ENCODE measurements at regions not wholly inside any gene's neighbourhood (a gene's known extent, or its start where the extent isn't known, plus 50 kb on each side); places are given as distances from the start of the nearest gene placed in this dataset.

DNA sequence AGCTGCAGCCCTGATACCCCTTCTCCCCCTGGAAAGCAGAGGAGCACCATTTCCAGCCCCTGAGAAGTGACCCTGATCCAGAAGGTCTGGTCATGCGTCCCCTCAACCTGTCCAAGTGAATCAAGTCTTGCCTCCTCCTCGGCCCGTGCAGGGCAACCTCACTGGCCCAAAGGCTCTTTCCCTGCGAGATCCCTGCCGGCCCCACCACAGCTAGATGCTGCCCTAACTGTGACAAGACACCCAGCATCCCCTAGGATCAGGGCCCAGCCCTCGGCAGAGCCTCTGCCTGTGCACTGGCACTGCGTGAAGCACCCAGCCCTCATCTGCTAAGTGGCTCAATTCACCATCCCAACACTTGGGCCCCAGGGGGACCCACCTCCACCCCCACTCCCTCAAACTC lies 155.1 kb downstream of the NUP210 start:
- TF ChIP-seq, protein P1, sequence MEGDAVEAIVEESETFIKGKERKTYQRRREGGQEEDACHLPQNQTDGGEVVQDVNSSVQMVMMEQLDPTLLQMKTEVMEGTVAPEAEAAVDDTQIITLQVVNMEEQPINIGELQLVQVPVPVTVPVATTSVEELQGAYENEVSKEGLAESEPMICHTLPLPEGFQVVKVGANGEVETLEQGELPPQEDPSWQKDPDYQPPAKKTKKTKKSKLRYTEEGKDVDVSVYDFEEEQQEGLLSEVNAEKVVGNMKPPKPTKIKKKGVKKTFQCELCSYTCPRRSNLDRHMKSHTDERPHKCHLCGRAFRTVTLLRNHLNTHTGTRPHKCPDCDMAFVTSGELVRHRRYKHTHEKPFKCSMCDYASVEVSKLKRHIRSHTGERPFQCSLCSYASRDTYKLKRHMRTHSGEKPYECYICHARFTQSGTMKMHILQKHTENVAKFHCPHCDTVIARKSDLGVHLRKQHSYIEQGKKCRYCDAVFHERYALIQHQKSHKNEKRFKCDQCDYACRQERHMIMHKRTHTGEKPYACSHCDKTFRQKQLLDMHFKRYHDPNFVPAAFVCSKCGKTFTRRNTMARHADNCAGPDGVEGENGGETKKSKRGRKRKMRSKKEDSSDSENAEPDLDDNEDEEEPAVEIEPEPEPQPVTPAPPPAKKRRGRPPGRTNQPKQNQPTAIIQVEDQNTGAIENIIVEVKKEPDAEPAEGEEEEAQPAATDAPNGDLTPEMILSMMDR (IDR thresholded peaks at IDR 0.05): no peak
- TF ChIP-seq POLR2A (IDR thresholded peaks at IDR 0.05): no peak
